PC-3 (cell line): ENCODE measurements at regions not wholly inside any gene's neighbourhood (a gene's known extent, or its start where the extent isn't known, plus 50 kb on each side); places are given as distances from the start of the nearest gene placed in this dataset.

Source experiments
- CTCF ChIP-seq: fragments of 300-600 bp; sonication (generic); conservative IDR thresholded peaks from 2 replicates; pipeline ENCODE4 v1.5.1; 2017; ENCODE audit warnings: antibody characterized with exemption, low read depth, mild to moderate bottlenecking, low read length
- EZH2phosphoT487 ChIP-seq: fragments of 300-600 bp; sonication (generic); IDR thresholded peaks from 2 replicates; pipeline ENCODE4 v1.6.1; 2018; ENCODE audit warnings: mild to moderate bottlenecking, antibody characterized with exemption, low read length, borderline replicate concordance

- no peak for TF ChIP-seq EZH2phosphoT487
- no peak for TF ChIP-seq CTCF
Observed at GRCh38 chr3:90180096-90180495, 1072.7 kb downstream of the EPHA3 start.
